GM12874 (cell line): ENCODE measurements at regions not wholly inside any gene's neighbourhood (a gene's known extent, or its start where the extent isn't known, plus 50 kb on each side); places are given as distances from the start of the nearest gene placed in this dataset.

Source experiments
- CTCF ChIP-seq: IDR thresholded peaks from 2 replicates; pipeline ENCODE4 v1.5.1; 2011; ENCODE audit warnings: low read depth, mild to moderate bottlenecking, control low read depth, low read length, moderate library complexity; ENCODE audit not compliant: insufficient read depth

GRCh38 chr6:80922916-80923455 lies 816.5 kb downstream of the BCKDHB start:
- no peak for TF ChIP-seq CTCF

- TF ChIP-seq CTCF = no peak
These were observed 815.5 kb downstream of the BCKDHB start for GRCh38 chr6:80921861-80922460.

- TF ChIP-seq CTCF = no peak
These were observed 801.4 kb downstream of the BCKDHB start for GRCh38 chr6:80907831-80908230.

GRCh38 chr6:80903711-80904110 lies 797.2 kb downstream of the BCKDHB start:
- TF ChIP-seq CTCF = no peak

- TF ChIP-seq CTCF = no peak
These were observed 780.0 kb downstream of the BCKDHB start for GRCh38 chr6:80886475-80886874.

GRCh38 chr6:80872951-80873308 lies 766.5 kb downstream of the BCKDHB start:
- TF ChIP-seq CTCF = no peak

- no peak for TF ChIP-seq CTCF
These were observed 765.9 kb downstream of the BCKDHB start for GRCh38 chr6:80872199-80872950.
